Activated gamma-delta T cell treated with Interleukin-2 at 50 U/mL for 16 hours (primary cell): ENCODE measurements at regions not wholly inside any gene's neighbourhood (a gene's known extent, or its start where the extent isn't known, plus 50 kb on each side); places are given as distances from the start of the nearest gene placed in this dataset.

Experiments
- DNase-seq: peaks from one replicate; pipeline ENCODE4 v3.0.0-alpha.2; 2020

DNA sequence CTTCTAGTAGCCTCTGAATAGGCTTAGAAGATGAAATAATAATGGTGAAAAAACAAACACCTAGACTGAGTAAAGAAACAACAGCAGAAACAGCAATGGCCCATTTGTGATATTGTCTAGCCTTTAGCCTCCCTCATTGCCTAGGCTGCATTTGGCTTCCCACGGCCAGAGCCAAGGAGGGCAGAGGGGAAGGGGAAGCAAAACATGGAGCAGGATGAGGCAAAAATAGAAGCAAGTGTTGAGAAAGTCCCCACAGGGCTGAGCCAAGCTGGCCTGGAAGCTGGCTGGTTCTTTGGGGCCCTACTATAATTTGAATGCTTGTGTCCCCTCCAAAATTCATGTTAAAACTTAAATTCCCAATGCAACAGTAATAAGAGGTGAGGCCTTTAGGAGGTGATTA, 60.2 kb upstream of the KSR1 start:
- DNase-seq = no peak

DNA sequence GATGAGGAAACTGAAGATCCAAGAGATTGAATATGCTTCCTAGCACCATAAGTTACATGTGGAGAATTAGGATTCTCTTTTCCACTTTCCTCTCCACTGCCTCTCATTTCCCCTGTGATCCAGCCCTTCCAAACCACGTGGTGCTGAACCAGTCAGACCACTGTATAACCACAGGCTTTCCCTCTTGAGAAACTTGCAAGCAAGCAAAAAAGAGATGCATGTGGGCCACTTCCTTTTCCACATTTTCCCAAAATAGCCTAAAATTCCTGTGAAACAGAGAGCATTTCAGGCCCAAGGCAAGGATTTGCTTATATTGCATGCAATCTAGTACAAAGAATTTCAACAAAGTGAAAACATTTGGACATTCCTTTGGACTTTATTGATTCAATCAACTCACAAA, 59.3 kb upstream of the KSR1 start:
- DNase-seq = no peak

DNA sequence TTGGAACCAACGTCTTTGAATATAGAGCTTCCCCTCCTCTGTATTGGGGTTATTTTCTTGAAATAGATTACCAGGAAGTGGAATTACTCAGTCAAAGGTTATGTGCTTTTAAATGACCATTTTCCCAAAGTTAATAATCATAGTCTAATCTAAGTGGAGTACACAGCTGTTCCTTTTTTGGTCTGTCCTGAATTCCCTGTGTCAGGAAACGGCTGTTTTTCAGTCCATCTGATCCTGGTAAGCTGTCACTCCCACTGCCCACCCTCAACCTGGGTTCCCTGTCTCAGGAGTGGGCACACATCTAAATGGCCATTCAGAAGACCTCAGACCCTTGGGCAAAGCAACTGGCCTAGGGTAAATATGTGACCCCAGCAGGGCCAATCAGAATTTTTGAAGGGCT, 57.6 kb upstream of the KSR1 start:
- no peak for DNase-seq

DNA sequence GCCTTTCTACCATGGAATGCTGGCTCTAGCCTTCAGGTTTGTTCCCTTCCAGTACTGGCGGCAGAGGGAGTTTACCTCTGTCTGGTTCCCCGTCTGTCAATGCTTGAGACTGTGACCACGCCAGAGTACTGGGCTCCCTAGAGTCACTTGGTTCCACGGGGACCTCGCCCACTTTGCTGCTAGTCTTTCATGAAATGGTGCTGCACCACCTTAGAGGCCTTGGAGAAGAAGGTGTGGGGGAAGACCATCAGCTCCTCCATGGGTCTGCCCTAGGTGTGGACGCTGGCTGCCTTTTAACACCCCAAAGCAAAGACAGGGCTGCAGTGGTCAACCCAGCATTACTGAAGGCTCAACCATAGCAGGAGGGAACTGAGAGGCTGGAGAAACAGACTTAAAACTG, 55.3 kb upstream of the KSR1 start:
- no peak for DNase-seq

DNA sequence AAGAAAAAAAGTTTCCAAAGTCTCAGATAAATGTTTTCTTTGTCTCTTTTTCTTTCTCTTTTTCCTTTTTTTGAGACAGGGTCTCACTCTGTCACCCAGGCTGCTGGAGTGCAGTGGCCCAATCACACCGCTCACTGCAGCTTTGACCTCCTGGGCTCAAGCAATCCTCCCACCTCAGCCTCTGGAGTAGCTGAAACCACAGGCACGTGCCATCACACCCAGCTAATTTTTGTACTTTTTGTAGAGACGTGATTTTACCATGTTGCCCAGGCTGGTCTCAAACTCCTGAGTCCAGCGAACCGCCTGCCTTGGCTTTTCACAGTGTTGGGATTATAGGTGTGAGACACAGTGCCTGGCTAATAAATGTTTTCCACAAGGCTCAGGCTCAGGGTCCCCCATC, 53.3 kb upstream of the KSR1 start:
- DNase-seq = no peak

DNA sequence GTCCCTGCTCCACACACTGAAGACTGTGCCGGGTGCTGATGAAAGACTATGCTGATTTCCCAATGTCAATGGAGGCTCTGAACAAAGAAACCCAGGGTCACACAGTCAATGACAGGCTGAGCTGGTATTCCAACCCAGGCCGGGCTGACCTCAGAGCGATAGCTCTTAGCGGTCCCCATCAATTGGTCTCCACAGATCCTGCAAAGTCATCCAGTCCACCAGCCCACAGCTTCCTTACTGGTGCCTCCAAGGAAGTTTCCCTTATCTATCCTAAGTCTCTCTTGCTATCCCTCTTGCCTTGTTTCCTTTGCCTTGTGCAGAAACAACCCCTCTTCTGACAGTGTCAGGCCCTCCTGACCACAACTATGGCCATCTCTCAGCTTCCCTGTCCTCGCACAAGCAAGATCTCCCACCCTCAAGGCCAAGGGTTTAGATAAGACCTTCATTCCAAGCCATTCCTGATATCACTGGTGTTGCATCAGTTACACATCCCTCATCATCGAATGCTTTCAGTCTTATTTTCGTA, 52.7 kb upstream of the KSR1 start:
- no peak for DNase-seq

DNA sequence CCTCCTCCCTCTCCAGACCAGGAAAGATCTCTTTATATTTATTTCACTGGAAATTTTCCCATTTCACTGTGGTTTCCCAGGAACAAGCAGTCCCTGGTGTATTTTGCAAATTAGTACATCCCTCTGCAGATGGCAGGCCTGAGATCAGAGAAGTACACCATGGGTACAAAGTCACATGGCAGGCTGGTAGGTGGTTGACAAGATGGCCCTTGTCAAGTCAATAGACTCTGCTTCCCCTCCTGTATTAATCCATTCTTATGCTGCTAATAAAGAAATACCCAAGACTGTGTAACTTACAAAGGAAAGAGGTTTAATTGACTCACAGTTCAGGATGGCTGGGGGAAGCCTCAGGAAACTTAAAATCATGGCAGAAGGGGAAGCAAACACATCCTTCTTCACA, 51.6 kb upstream of the KSR1 start:
- DNase-seq = no peak
